Fibroblast of mammary gland (primary cell): ENCODE measurements at regions not wholly inside any gene's neighbourhood (a gene's known extent, or its start where the extent isn't known, plus 50 kb on each side); places are given as distances from the start of the nearest gene placed in this dataset.

Experiments
- DNase-seq: peaks from one replicate; pipeline ENCODE4 v3.0.0-alpha.2; 2010; ENCODE audit warnings: low read depth
- H3K4me3 ChIP-seq: 2 replicates; pipeline ENCODE4 v1.5.1; 2011; ENCODE audit warnings: low read depth, mild to moderate bottlenecking, low read length, moderate library complexity; ENCODE audit not compliant: control insufficient read depth
- TF ChIP-seq, protein P1 (sequence below): conservative IDR thresholded peaks from 2 replicates; pipeline ENCODE4 v1.5.1; 2011; ENCODE audit warnings: low read depth, low read length, inconsistent platforms; ENCODE audit not compliant: control insufficient read depth, insufficient read depth

DNA sequence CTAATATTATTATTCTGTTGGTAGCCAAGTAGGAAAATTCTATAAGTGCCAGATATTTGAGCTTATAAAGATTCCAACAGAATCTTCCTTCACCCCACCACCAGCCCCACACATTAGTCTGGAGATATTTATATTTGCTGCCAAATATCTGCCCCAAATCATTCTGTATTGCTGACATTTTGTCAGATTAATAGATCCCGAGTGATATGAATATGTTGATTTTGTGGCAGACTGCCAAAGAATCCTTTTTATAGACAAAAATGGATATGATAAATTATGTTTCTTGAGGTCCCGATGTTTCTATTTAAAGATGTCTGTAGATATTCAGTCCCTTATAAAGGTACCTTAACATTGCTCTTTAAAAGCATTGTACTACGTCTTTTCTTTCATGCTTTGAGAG, 162.2 kb upstream of the KCNJ16 start:
- DNase-seq: no peak
- no peak overlapping the region for H3K4me3 ChIP-seq
- TF ChIP-seq, protein P1, sequence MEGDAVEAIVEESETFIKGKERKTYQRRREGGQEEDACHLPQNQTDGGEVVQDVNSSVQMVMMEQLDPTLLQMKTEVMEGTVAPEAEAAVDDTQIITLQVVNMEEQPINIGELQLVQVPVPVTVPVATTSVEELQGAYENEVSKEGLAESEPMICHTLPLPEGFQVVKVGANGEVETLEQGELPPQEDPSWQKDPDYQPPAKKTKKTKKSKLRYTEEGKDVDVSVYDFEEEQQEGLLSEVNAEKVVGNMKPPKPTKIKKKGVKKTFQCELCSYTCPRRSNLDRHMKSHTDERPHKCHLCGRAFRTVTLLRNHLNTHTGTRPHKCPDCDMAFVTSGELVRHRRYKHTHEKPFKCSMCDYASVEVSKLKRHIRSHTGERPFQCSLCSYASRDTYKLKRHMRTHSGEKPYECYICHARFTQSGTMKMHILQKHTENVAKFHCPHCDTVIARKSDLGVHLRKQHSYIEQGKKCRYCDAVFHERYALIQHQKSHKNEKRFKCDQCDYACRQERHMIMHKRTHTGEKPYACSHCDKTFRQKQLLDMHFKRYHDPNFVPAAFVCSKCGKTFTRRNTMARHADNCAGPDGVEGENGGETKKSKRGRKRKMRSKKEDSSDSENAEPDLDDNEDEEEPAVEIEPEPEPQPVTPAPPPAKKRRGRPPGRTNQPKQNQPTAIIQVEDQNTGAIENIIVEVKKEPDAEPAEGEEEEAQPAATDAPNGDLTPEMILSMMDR: no peak

- TF ChIP-seq, protein P1: no peak
- H3K4me3 ChIP-seq: no peak overlapping the region
- no peak for DNase-seq
Measured at GRCh38 chr17:69913216-69913615, 161.8 kb upstream of the KCNJ16 start.

- no peak for DNase-seq
- no peak overlapping the region for H3K4me3 ChIP-seq
- TF ChIP-seq, protein P1: no peak
Measured at GRCh38 chr17:69913616-69914015, 161.4 kb upstream of the KCNJ16 start.

GRCh38 chr17:69914520-69914919, 160.5 kb upstream of the KCNJ16 start:
- TF ChIP-seq, protein P1: no peak

DNA sequence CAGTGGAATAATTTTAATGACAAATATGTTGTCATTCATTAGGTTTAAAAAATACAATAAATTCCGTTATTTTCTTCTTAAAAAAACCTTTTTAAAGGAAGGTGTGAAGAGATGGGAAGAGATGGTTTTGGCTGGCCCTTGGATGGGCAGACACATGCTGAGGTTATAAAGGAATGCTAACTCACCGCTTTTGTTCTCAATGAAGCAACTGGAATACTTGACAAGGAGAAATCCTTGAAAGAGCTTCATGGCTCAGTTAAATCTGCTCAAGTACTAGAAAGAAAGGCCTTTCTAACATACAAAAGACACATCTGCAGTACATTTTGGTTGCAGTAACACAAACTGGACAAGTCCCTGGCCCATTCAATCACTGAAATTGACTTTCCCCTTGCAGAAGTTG, 158.3 kb upstream of the KCNJ16 start:
- no peak overlapping the region for H3K4me3 ChIP-seq
- TF ChIP-seq, protein P1: no peak
- DNase-seq: no peak

More at GRCh38 chr17:69914520-69914919, 160.5 kb upstream of the KCNJ16 start:
- H3K4me3 ChIP-seq: no peak overlapping the region
- no peak for DNase-seq

DNA sequence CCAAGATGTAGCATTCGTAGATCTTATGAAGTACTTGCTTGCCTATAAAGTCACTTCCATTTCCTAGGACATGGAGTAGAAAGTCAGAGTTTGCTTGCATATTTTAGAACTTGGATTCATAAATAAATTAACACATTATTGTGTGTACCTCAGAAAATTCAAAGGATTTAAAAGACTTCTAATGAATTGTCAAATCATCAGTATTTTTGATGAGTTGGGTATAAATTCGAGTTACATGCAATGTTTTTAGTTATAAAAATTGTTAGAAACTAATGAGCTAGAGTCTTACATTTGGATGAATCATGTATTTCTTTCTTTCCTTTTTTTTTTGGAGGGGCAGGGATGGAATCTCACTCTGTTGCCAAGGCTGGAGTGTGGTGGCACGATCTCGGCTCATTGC, 156.9 kb upstream of the KCNJ16 start:
- no peak for DNase-seq
- TF ChIP-seq, protein P1: no peak
- no peak overlapping the region for H3K4me3 ChIP-seq

DNA sequence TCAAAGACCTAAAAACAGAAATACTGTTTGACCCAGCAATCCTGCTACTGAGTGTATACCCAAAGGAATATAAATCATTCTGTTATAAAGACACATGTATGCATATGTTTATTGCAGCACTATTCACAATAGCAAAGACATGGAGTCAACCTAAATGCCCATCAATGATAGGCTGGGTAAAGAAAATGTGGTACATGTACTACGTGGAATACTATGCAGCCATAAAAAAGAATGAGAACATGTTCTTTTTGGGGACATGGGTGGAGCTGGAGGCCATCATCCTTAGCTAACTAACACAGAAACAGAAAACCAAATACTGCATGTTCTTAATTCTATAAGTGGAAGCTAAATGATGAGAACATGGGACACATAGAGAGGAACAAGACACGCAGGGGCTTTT, 155.2 kb upstream of the KCNJ16 start:
- no peak for DNase-seq
- H3K4me3 ChIP-seq: no peak overlapping the region
- TF ChIP-seq, protein P1: no peak
